NCI-H774 (cell line): ENCODE measurements at regions not wholly inside any gene's neighbourhood (a gene's known extent, or its start where the extent isn't known, plus 50 kb on each side); places are given as distances from the start of the nearest gene placed in this dataset.
"Not testable (repeated sequence)": the region's sequence is repeated elsewhere in the genome, so short reads cannot be mapped to it uniquely, and the experiment has no call there.

Experiments used
- DNase-seq: peaks from one replicate; lab custom pipeline; 2025; lab: John Stamatoyannopoulos, UW

DNA sequence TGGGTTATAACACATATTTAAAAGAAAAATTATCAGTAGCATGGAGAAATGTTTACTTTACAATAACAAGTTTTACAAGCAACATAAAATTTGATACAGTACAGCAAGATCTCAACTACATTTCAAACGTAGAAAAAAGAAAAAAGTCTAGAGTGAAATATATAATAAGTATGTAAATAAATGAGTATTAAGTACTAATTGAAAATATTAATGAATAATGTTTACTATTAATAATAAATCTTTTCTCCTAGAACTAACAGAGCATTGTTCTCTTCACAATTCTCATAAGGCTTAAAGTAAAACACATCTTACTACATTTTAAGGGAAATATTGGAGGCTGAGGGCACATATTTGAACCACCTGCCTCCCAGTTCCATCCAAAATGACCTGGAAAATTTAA lies 72.1 kb downstream of the TMEM212 start:
- DNase-seq, result no peak

DNA sequence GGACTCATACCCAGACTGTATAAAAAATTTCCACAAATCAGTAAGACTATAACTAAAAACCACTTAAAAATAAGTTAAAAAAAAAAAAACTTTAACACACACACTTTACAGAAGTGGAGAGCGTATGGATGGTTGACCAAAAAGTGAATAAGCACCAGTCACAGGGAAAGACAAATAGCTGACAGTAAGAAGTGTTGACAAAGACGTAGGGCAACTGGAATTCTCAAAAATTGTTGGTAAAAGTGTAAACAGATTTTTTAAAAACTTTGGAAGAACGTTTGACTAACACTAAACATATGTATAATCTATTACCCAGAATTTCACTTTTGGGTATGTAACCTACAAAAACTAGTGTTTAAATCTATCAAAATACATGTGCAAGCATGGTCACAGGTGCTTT lies 73.7 kb downstream of the TMEM212 start:
- no peak for DNase-seq

DNA sequence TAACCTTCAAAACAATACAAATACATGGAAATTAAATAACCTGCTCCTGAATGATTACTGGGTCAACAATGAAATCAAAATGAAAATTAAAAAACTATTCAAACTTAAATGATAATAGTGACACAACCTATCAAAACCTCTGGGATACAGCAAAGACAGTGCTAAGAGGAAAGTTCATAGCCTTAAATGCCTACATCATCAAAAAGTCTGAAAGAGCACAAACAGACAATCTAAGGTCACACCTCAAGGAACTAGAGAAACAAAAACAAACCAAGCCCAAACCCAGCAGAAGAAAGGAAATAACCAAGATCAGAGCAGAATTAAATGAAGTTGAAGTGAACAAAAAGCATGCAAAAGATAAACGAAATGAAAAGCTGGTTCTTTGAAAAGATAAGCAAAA lies 79.5 kb downstream of the TMEM212 start:
- not testable (repeated sequence) for DNase-seq

DNA sequence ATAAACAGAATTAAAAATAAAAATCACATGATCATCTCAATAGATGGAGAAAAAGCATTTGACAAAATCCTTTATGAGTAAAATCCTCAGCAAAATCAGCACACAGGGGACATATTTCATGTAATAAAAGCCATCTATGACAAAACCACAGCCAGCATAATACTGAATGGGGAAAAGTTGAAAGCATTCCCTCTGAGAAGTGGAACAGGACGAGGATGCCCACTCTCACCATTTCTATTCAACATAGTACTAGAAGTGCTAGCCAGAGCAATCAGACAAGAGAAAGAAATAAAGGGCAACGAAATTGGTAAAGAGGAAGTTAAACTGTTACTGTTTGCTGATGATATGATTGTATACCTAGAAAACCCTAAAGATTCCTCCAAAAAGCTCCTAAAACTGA lies 80.5 kb downstream of the TMEM212 start:
- not testable (repeated sequence) for DNase-seq

DNA sequence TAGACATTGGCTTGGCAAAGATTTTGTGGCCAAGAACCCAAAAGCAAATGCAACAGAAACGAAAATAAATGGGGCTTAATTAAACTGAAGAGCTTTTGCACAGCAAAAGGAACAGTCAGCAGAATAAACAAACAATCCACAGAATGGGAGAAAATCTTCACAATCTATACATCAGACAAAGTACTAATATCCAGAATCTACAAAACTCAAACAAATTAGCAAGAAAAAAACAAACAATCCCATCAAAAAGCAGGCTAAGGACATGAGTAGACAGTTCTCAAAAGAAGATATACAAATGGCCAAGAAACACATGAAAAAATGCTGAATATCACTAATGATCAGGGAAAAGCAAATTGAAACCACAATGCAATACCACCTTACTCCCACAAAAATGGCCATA lies 81.7 kb downstream of the TMEM212 start:
- not testable (repeated sequence) for DNase-seq

DNA sequence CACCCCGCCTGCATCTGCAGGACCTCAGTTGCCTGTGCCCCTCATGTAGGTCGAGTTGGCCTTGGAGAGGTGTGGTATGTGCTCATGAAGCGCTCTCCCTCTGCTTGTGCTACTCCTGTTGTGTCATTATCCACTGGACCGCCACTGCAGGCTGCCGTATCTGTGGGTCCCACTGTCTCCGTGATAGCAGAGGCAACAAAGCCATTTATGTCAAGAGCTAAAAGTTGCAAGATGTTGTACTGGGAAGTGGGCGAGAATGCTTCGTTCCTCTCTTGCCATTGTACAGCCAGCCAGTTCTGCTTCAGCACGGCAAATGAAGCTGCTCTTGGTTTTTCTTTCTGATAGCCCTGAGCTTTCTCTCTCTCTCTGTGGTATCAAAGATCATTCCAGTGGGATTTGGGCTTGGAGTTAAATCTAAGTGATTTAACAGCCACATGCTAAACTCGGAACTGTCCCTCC lies 89.0 kb downstream of the TMEM212 start:
- no peak for DNase-seq

DNA sequence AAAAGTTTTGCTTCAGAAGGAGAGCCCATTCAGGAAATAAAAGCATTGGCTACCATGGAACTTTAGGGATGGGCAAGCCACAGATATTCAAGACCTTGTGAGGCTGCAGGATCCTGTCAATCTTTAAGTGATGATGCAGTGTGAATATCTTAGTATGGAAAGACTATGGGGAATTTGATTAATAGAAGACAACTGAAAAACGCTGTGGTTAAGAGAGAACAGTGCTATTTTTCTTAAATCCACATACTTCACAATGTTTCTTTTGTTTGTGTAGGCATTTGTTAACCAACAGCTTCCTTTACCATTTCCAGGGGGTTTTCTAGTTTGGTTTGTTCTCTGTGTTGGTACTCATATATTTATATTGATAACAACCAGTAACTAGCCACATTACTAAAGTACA lies 90.3 kb downstream of the TMEM212 start:
- no peak for DNase-seq

DNA sequence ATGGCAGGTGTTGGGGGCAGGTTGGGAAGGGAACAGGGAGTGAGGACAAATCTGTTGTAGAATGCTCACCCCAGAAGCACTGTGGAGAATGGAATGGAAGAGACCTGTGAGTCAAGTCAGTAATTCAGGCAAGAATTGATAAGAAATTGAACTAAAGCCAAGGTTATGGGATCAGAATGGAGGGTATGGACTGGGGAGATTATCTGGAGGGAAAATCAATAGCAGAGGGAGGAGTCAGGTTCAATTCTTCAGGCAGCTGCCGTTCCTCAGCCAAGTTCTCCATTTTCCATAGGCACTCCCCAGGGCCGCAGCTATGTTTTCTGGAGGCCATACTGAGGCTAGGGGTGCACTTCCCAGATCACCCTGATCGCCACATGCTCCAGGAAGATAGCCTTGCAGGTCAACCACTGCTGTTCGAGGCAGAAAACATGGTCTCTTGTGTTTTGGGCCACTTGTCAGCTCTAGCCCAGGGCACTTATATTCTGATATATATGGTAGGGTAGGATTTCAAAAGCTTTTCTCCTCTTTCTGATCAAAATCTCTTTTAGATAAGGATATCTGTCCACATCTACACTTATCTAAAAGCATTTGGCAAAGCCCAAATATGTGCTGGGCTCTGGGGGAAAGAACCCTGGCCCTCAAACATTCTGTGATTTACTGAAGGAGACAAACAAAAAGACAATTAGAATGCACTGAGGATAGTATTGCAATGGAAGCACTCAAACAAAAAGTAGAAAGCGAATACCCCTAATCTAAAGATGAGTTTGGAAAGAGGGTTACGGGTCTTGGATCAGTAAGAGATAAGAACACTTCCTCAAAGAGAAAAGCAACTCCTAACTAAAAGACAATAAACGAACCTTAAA lies 92.3 kb downstream of the TMEM212 start:
- DNase-seq, result no peak

DNA sequence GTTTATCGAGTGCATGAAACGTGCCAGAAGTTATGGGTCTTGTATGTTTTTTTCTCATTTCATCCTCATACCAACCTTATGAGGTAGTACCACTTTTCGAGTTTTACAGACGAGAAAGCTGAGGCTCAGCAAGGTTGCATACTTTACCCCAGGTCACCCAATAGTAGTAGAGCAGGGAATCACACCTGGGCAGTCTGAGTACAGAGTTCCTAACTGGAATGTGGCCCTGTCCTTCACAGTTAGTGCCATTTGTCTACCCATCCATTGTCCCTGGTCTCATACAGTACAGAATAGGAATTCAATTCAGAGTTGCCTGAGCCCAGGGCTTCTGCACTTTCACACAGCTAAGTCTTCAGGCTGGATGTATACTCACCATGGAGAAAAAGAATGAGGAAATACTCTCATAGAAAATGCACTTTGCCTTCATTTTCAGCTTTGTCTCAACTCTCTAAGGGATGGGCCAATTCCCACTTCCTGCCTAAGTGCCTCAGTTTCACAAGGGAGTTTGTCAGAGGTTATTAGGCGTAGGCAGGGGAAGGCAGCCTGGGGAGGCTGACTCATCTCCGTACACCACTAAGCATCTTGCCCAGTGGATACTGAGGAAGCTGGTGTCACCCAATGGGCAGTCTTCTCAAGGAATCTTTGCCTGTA lies 93.2 kb downstream of the TMEM212 start:
- DNase-seq, result no peak

DNA sequence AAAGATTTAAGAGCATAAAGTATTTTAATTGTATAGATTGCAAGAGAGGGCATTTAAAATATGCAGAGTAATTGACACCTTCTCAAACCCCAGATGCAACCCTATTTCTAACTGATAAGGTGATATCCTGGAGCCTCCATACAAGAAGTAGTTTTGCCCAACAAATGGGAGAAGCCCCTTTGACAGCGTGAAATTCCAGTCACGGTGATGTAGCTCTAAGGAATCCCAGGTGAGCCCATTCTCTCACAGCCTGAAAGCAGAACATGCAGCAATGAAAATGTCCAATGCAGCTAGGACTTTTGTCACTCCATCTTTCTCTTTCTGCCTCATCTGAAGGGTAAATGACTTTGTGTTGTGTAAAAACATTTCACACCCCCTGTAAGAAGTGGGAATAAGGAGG lies 96.4 kb downstream of the TMEM212 start:
- DNase-seq, result no peak

DNA sequence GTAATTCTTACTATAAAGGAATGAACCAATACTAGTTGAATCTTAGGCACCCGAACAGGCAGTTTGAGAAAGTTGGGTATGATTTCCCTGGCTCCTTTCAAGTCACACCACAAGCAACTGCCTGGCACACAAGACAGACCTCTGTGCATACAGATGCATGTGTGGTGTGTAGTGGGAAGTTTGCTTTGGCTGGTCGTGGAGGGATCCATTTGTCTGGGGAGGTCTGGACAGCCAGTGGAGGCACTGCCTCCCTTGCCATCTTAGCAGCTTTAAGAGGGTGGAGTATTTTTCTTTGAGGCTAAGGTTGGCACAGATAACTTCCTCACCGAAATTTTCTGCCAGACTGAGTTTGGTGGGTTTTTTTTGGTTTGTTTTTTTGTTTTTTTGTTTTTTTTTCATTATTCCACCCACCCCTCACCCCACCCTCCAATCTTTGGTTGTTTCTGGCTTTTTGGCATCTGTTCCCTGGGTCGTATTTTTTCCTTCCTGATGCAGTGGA lies 97.1 kb downstream of the TMEM212 start:
- DNase-seq, result no peak

DNA sequence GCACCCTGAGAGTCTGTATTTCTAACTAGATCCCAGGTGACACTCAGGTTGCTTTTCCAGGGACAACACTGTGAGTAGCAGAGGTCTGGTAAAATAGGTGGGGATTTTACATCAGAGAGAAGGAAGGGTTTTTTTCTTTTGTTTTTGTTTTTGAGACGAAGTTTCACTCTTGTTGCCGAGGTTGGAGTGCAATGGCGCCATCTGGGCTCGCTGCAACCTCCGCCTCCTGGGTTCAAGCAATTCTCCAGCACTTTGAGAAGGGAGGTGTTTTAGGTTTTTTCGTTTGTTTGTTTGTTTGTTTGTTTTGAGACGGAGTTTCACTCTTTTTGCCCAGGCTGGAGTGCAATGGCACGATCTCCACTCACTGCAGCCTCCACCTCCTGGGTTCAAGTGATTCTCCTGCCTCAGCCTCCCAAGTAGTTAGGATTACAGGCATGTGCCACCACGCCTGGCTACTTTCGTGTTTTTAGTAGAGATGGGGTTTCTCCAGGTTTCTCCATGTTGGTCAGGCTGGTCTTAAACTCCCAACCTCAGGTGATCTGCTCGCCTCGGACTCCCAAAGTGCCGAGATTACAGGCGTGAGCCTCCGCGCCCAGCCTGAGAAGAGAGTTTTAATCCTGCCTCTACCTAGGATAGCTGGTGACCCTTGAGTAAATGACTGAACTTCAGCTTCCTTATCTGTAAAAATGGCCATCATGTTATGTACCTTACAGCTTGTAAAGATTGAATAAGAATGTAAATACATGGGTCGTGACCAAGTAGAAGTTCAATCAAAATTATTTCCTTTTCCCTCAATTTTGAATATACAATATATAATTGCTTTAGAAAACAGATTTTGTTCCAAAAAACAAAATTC lies 95.9 kb upstream of the FNDC3B start:
- DNase-seq, result no peak

DNA sequence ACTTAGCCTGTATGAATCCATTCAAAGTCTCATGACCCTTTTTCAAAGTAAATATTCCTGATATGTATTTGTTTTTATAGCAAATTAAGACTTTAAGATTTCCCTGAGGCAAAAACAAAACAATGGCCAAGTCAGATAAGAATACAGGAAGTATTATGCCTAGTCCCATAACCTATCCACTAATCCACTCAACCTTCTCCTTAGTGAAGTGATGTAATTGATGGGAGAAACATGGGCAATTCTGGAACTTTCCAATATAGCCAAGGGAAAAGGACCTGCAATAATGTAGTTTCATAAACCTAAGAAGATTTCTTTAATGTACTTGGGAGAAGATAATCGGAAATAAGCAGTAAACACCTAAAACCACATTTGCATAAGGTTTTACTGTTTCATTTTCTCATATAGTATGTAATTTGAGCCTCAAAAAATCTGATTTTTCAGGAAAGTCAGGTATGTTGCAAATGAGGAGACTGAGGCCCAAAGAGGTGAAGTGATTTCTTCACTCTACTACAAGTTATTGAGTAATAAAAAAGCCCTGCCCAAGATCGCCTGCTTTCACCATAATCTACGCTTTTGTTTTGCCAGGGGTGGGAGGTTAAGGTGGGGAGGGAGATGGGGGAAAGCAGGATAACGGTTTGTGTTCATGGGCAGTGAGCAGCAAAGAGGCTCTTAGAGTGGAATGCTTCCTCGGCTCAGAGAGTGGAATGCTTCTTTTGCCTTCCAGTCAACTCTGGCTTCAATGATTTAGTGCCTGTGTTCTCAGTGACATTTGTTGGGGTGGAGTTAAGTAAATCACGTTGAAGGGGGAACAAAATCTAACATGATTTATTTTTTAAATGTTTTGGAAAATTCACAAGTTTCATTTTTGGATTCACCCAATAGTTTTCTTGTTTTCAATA lies 95.0 kb upstream of the FNDC3B start:
- DNase-seq, result no peak

DNA sequence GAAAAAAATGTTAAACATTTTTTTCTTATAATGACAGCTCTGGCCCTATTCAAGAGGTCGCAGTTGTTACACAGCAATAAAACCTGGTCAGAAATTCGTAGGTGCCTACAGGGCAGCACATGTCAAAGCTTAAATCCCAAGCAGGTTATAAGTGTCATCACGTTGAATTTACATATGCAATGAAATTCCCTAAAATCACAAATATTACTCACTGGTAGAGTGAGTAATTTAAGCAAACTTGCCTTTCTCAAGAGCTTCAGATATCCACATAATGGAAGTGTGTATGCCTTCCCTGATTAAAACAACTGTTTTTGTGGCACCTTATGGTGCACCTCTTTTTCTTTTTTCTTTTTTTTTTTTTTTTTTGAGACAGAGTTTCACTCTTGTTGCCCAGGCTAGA lies 90.7 kb upstream of the FNDC3B start:
- no peak for DNase-seq

DNA sequence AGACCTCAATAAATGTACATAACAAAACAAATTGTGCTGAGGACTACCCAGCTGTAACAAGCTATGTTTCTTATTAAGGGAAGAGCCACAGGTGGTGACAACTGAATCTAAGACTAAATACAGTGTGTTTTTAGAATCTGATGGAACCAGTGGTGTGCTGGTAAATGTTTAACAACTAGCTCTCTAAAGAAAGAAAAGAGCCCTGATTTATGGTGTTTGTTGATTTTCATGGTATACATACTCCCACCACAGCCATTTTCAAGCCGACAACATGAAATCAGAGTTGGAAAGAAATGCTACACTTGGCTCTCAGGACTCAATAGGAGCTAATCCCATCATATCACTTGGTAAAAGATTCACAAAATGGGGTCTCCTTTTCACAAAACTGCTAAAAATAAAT lies 89.8 kb upstream of the FNDC3B start:
- no peak for DNase-seq

DNA sequence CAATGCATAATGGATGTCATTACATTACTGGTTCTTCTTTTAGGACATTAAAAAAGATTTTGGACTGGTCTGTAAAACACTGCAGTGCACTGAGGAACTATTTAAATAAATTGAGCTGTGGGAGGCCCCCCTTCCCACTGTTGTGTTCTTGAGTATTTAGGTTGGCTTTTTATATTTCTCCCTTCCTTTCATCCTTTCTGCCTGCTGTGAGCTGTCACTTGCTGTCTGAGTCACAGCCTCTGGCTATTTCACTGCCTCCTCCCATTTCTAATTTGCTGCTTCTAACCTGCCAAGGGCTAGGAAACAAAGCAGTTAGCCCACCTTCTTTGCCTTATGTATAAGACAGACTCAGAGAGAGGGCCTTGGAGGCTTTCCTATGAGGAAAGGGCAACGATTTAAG lies 89.0 kb upstream of the FNDC3B start:
- no peak for DNase-seq

DNA sequence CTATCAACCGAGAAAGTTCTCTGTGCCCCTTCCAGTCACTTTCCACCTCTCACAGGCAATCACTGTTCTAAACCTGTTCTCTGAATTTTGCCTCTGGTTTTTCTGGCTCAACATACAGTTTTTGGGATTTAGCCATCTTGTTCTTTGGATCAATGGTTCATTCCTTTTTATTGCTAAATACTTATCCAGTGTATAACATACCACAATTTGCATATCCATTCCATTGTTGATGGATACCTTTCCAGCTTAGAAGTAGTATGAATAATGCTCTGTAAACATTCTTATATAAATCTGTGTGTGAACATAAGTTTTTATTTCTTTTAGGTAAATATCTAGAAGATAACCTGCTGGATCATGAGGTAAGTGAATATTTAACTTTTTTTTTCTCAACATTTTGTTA lies 87.8 kb upstream of the FNDC3B start:
- no peak for DNase-seq

DNA sequence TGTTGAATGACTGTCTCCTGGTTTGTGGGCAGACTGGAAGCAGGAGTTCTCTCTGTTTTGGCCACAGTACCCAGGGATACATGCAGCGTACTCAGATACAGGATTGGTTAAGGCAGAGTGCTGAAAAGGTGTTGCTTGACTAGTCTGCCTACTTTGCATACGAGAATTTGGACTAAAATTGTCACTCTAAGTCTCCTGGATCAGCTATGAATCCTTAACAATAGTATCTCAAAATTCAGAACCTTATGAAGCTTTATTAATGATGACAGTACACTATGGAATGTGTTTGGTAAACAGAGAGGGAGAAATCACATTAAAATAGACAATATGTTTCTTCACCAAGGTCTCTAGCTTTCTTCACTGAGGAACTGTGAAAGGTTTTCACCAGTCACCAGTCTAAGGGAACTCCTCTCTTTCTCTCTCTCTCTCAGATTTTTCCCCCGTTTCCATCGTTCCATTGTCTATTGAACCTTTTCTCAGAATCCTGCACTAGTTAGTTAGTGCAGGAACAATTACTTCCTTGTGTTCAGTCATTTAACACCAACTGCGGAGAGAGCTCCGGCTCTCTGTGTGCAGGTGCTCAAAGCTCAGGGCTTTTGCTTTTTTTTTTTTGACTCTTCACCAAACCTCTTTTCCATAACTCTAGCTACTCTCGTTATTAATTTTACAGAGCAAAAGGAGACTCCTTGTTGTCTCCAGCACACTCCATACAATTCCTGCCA lies 85.9 kb upstream of the FNDC3B start:
- DNase-seq, result peak; percentile 8

DNA sequence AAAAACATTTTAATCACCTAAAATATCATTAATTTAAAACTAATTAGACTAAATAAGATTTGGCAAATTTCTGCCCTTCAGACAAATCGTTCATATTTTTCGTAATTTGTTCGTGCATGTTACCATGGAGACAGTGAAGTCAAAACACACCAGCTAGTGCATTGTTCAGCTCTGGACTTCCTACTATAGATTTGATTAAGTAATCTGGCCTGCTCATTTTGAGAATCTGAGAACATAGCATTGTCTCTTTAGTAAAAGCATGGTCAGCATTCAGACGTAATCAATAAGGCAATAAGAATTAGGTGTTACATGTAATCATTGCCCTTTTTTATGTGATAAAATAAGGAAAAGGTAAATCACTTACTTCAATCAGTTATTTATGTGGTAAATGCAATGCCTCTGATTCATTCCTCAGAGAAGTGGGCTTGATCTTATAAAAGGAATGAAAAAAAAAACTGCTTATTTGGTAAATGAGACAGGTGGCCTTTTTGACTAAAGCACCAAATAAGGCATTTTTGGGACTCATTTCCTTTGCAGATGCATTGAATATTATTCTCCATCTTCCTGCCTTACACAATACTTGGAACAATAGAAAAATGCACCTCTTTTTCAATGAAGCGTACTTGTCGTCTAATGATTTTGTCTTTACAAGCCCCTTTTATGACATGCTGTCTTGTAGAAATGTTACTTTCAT lies 84.5 kb upstream of the FNDC3B start:
- no peak for DNase-seq

DNA sequence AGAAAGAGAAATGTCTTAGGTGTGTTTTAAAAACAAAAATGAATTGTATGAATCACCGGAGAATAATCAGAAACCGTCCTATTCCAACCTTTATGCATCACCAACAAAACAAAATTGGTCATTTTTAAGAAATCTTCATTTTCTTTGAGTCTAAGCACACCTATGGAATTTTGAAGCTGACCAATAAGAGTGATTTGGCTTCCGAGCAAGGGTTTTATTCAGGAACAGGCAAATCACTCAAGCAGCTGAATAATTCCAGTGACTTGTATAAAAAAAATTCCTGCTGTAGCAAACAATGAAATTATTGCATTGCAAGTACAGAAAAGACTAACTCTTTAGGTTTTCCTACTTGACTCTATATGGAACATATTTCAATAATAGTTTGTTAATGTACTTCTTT lies 83.8 kb upstream of the FNDC3B start:
- no peak for DNase-seq
